NCI-H2227 treated with DMSO at 0.1 percent for 48 hours (cell line): ENCODE measurements at regions not wholly inside any gene's neighbourhood (a gene's known extent, or its start where the extent isn't known, plus 50 kb on each side); places are given as distances from the start of the nearest gene placed in this dataset.

ENCODE experiments used
- DNase-seq: peaks from one replicate; lab custom pipeline; 2025; lab: John Stamatoyannopoulos, UW

- DNase-seq = no peak
Measured at GRCh38 chr5:173832386-173832785, 55.8 kb upstream of the CPEB4 start.

GRCh38 chr5:173833196-173833985 is 54.8 kb upstream of the CPEB4 start:
- DNase-seq = no peak

- DNase-seq = no peak
Measured at GRCh38 chr5:173834071-173834771, 53.9 kb upstream of the CPEB4 start.

GRCh38 chr5:173835131-173835530 is 53.0 kb upstream of the CPEB4 start:
- DNase-seq = no peak

GRCh38 chr5:173835661-173836060 is 52.5 kb upstream of the CPEB4 start:
- DNase-seq = no peak

GRCh38 chr5:173837654-173838053 is 50.5 kb upstream of the CPEB4 start:
- DNase-seq = no peak
